DOHH2 (cell line): ENCODE measurements at regions not wholly inside any gene's neighbourhood (a gene's known extent, or its start where the extent isn't known, plus 50 kb on each side); places are given as distances from the start of the nearest gene placed in this dataset.

Source experiments
- H3F3A ChIP-seq: fragments of 200-600 bp; sonication (generic), shearing (Covaris generic); 2 replicates; pipeline ENCODE4 v1.6.0; 2016; ENCODE audit warnings: antibody characterized with exemption, mild to moderate bottlenecking; ENCODE audit not compliant: control insufficient read depth, insufficient read depth
- H3K27ac ChIP-seq: fragments of 200-600 bp; sonication (generic); 2 replicates; pipeline ENCODE4 v1.5.1; 2014; ENCODE audit warnings: low read depth, mild to moderate bottlenecking, low read length, moderate library complexity
- H3K27me3 ChIP-seq: fragments of 200-600 bp; sonication (generic); 2 replicates; pipeline ENCODE4 v1.6.1; 2014; ENCODE audit warnings: mild to moderate bottlenecking, low read length, mixed read lengths; ENCODE audit not compliant: control insufficient read depth
- H3K36me3 ChIP-seq: fragments of 200-600 bp; sonication (generic); 2 replicates; pipeline ENCODE4 v1.6.1; 2014; ENCODE audit warnings: mild to moderate bottlenecking, low read length, moderate library complexity, mixed read lengths; ENCODE audit not compliant: control insufficient read depth
- H3K4me1 ChIP-seq: fragments of 200-600 bp; sonication (generic); 2 replicates; pipeline ENCODE4 v1.6.1; 2014; ENCODE audit warnings: mild to moderate bottlenecking, low read length, mixed read lengths; ENCODE audit not compliant: control insufficient read depth
- H3K4me2 ChIP-seq: fragments of 200-600 bp; sonication (generic); 2 replicates; pipeline ENCODE4 v1.6.0; 2014; ENCODE audit warnings: mild to moderate bottlenecking, low read length, moderate library complexity
- H3K4me3 ChIP-seq: fragments of 200-600 bp; sonication (generic); 2 replicates; pipeline ENCODE4 v1.5.1; 2014; ENCODE audit warnings: mild to moderate bottlenecking, low read length, mixed read lengths
- H3K79me2 ChIP-seq: fragments of 200-600 bp; sonication (generic); 2 replicates; pipeline ENCODE4 v1.6.1; 2014; ENCODE audit warnings: mild to moderate bottlenecking, low read length, mixed read lengths; ENCODE audit not compliant: control insufficient read depth
- H3K9me2 ChIP-seq: fragments of 200-600 bp; sonication (generic); replicated peaks from 2 replicates; pipeline ENCODE4 v1.6.1; 2014; ENCODE audit warnings: mild to moderate bottlenecking, low read length, mixed read lengths; ENCODE audit not compliant: control insufficient read depth
- H3K9me3 ChIP-seq: fragments of 200-600 bp; sonication (generic); 2 replicates; pipeline ENCODE4 v1.6.1; 2014; ENCODE audit warnings: antibody characterized with exemption, low read length, mixed read lengths; ENCODE audit not compliant: control insufficient read depth, insufficient read depth
- H4K20me1 ChIP-seq: fragments of 200-600 bp; sonication (generic); 2 replicates; pipeline ENCODE4 v1.6.0; 2014; ENCODE audit warnings: low read depth, mild to moderate bottlenecking, antibody characterized with exemption, low read length, moderate library complexity; ENCODE audit not compliant: control insufficient read depth, insufficient read depth
- EZH2phosphoT487 ChIP-seq: fragments of 200-600 bp; sonication (generic); IDR thresholded peaks from 2 replicates; pipeline ENCODE4 v1.6.1; 2017; ENCODE audit warnings: borderline replicate concordance, mild to moderate bottlenecking, antibody characterized with exemption, low read length, moderate library complexity, mixed read lengths
- TF ChIP-seq, protein P1 (sequence below): fragments of 200-600 bp; sonication (generic); IDR thresholded peaks from one replicate; pipeline ENCODE4 v1.5.1; 2014; ENCODE audit warnings: antibody characterized with exemption, mild to moderate bottlenecking, low read depth, low read length; ENCODE audit not compliant: poor library complexity, severe bottlenecking

DNA sequence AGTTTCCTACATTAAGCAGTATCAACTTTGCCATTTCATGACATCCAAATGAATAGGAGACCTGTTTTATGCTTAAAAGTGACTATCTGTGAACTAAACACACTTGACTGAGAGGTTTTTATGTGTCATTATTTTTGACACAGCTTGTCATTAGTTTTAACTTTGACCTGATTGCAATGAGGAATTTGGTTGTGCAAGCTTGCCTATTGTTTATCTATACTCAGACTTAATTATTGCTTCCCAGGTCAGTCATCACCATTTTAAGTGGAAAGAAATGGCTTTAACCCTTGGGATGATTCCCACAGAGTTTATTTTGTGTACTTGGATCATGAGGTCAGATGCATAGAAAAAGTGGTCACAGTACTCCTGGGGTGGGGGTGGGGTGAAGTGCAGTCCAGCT is 171.0 kb upstream of the PRICKLE1 start:
- Histone ChIP-seq H3K27me3 (no peaks in the 10 kb centered on the region; the same call in 1 of the 2 replicates), H3K4me2 (no peak overlapping the region), H3K4me3 (no peak overlapping the region), H3F3A (no peaks in the 10 kb centered on the region), H3K9me2 (no peaks in the 10 kb centered on the region), H3K36me3 (no peaks in the 10 kb centered on the region), H3K79me2 (no peaks in the 10 kb centered on the region), H4K20me1 (no peaks in the 10 kb centered on the region), H3K4me1 (no peaks in the 10 kb centered on the region), H3K27ac (no peak overlapping the region), H3K9me3 (no peaks in the 10 kb centered on the region)
- no peak for TF ChIP-seq EZH2phosphoT487
- TF ChIP-seq, protein P1, sequence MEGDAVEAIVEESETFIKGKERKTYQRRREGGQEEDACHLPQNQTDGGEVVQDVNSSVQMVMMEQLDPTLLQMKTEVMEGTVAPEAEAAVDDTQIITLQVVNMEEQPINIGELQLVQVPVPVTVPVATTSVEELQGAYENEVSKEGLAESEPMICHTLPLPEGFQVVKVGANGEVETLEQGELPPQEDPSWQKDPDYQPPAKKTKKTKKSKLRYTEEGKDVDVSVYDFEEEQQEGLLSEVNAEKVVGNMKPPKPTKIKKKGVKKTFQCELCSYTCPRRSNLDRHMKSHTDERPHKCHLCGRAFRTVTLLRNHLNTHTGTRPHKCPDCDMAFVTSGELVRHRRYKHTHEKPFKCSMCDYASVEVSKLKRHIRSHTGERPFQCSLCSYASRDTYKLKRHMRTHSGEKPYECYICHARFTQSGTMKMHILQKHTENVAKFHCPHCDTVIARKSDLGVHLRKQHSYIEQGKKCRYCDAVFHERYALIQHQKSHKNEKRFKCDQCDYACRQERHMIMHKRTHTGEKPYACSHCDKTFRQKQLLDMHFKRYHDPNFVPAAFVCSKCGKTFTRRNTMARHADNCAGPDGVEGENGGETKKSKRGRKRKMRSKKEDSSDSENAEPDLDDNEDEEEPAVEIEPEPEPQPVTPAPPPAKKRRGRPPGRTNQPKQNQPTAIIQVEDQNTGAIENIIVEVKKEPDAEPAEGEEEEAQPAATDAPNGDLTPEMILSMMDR = no peak

DNA sequence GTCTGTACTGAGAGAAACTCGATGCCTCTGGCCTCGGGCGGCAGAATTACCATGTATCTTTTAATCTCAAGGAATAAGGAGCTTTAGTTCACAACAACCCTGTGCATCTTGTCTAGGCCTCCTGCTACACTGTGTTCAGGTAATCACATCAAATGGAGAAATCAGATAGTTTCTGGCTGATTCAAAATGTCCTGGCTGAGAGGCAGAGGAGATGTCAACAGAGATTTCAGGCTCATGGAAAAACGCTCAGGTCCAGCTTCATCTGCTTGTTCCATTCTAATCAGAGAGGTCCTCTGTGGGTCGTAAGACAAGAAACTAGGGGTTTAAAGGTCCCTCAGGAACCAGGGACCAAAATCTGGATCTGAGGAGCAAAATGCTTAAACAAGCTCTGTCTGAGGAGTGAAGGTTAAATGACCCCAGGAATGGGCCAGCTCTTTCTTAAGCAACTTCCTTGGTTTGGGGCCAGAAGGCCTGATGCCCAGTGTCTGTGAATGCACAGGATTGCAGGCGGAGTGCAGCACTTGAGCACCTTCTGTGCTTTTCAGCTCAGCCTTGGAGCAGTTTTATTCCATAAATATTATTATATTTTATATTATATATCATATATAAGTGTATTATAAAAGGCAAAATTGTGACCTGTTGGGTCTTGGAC is 170.2 kb upstream of the PRICKLE1 start:
- Histone ChIP-seq H3K36me3 (no peaks in the 10 kb centered on the region), H3K79me2 (no peaks in the 10 kb centered on the region), H4K20me1 (no peaks in the 10 kb centered on the region), H3K9me2 (no peaks in the 10 kb centered on the region), H3F3A (no peaks in the 10 kb centered on the region), H3K4me1 (no peaks in the 10 kb centered on the region), H3K9me3 (no peaks in the 10 kb centered on the region), H3K27me3 (no peaks in the 10 kb centered on the region; the same call in 1 of the 2 replicates), H3K4me3 (no peak overlapping the region), H3K4me2 (no peak overlapping the region), H3K27ac (no peak overlapping the region)
- no peak for TF ChIP-seq EZH2phosphoT487
- TF ChIP-seq, protein P1 = no peak

DNA sequence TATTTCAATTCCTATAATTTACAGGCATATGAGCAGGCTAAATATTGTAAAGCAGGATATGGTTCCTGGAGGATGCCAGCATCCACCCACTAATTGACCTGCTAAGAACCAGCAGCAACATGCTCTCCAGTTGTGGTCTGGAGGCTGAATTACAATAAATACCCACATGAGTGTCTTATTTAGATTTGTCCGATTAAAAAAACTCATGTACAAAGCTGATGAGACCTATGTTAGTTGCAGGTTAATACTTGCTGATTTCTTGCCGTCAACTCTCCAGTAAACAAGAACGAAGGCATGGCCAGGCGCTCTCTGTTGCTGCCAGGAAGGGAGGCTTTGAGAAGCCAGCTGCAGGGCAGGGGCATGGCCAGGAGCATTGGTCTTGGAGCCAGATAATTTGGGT is 169.3 kb upstream of the PRICKLE1 start:
- no peaks in the 10 kb centered on the region for H3K36me3 ChIP-seq
- TF ChIP-seq, protein P1 = no peak
- no peak for TF ChIP-seq EZH2phosphoT487
- H3K4me3 ChIP-seq = no peak overlapping the region
- no peaks in the 10 kb centered on the region for H3F3A ChIP-seq
- H3K4me1 ChIP-seq = no peaks in the 10 kb centered on the region
- H3K27ac ChIP-seq = no peak overlapping the region
- H3K27me3 ChIP-seq = no peaks in the 10 kb centered on the region; the same call in 1 of the 2 replicates
- no peaks in the 10 kb centered on the region for H4K20me1 ChIP-seq
- H3K9me3 ChIP-seq = no peaks in the 10 kb centered on the region
- no peaks in the 10 kb centered on the region for H3K9me2 ChIP-seq
- no peak overlapping the region for H3K4me2 ChIP-seq
- H3K79me2 ChIP-seq = no peaks in the 10 kb centered on the region
